ENCODE measurements at regions not wholly inside any gene's neighbourhood (a gene's known extent, or its start where the extent isn't known, plus 50 kb on each side); places are given as distances from the start of the nearest gene placed in this dataset.

DNA sequence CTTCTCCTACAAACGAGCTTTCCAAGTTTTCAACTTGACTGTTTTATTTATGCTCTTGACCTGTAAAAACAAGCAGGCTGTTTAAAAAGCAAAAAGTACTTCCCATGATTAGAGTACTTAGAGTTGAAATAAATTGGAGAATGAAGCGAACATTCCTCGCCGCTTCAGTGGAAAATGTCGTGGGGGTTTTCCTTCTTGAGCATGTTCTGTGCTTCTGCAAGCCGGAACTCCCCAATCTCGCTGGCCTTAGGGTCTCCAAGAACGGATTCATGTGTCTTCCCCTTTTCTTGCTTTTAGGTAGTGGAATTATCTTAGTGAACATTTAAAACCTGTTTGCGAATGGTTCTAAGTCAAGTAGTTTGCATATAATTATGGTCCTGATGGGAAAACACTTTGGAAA, 103.6 kb upstream of the ZNF536 start:
- TF ChIP-seq, protein P1, sequence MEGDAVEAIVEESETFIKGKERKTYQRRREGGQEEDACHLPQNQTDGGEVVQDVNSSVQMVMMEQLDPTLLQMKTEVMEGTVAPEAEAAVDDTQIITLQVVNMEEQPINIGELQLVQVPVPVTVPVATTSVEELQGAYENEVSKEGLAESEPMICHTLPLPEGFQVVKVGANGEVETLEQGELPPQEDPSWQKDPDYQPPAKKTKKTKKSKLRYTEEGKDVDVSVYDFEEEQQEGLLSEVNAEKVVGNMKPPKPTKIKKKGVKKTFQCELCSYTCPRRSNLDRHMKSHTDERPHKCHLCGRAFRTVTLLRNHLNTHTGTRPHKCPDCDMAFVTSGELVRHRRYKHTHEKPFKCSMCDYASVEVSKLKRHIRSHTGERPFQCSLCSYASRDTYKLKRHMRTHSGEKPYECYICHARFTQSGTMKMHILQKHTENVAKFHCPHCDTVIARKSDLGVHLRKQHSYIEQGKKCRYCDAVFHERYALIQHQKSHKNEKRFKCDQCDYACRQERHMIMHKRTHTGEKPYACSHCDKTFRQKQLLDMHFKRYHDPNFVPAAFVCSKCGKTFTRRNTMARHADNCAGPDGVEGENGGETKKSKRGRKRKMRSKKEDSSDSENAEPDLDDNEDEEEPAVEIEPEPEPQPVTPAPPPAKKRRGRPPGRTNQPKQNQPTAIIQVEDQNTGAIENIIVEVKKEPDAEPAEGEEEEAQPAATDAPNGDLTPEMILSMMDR (IDR thresholded peaks at IDR 0.05), result no peak
- intact Hi-C loops (cut with DNase I), result no loop called here
- H3K27me3 ChIP-seq, result no peaks in the 10 kb centered on the region

DNA sequence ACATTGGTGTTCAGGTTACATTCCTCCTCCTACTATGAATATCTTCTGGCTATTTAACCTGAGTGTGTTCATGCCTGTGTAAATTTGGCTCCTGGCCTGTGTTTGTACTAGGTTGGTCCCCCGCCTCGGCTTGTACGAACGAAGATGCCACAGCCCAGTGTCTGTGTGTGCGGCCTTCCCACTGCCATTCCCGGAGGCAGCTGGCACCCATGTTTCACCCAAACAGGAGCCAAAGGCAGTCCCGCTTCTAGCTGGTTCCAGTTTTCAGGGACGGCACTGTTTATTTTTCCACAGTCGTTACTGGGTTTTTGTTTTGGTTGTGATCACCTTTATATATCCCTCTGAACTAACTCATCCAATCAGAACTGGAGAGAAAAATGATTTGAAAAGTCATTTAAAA, 102.5 kb upstream of the ZNF536 start:
- no peaks in the 10 kb centered on the region for H3K4me1 ChIP-seq
- TF ChIP-seq, protein P1 (IDR thresholded peaks at IDR 0.05), result no peak
- no peaks in the 10 kb centered on the region for H3K36me3 ChIP-seq
- intact Hi-C loops (cut with DNase I), result no loop called here
- no peaks in the 10 kb centered on the region for H3K9me3 ChIP-seq
- no peak for DNase-seq
- no peak overlapping the region for H3K4me3 ChIP-seq
- H3K27me3 ChIP-seq, result no peaks in the 10 kb centered on the region
- H3K9ac ChIP-seq (ENCODE audit: low read depth in 2 of 2, low read length in 2 of 2), result no peak overlapping the region
- no peak overlapping the region for H3K27ac ChIP-seq

More for the DNA sequence above, 103.6 kb upstream of the ZNF536 start:
- no peaks in the 10 kb centered on the region for H3K36me3 ChIP-seq
- DNase-seq, result no peak
- H3K4me3 ChIP-seq, result no peak overlapping the region
- no peaks in the 10 kb centered on the region for H3K4me1 ChIP-seq
- no peak overlapping the region for H3K9ac ChIP-seq (ENCODE audit: low read depth in 2 of 2, low read length in 2 of 2)
- H3K9me3 ChIP-seq, result no peaks in the 10 kb centered on the region
- no peak overlapping the region for H3K27ac ChIP-seq

DNA sequence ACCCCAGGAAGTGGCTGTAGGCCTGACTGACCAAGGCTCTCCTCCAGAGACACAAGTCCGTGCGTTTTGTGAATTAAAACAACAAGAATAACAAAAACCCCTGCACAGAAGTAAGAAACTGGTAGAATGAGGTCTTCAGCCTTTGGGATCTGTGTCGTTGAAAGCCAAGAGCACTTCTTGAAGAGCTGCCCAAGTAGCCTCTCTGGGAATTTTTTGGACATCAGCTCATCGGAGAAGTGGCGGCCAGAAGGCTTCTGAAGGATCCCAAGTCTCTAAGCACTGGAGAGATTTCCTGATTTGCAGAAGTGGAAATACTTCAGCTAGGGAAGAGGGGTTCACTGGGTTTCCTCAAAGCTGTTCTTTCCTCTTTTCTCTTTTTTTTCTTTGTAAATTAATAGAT, 100.4 kb upstream of the ZNF536 start:
- H3K4me3 ChIP-seq, result no peak overlapping the region
- H3K9ac ChIP-seq (ENCODE audit: low read depth in 2 of 2, low read length in 2 of 2), result no peak overlapping the region
- TF ChIP-seq, protein P1 (IDR thresholded peaks at IDR 0.05), result no peak
- intact Hi-C loops (cut with DNase I), result no loop called here
- H3K27ac ChIP-seq, result no peak overlapping the region
- H3K4me1 ChIP-seq, result no peaks in the 10 kb centered on the region
- no peaks in the 10 kb centered on the region for H3K27me3 ChIP-seq
- H3K9me3 ChIP-seq, result no peaks in the 10 kb centered on the region
- H3K36me3 ChIP-seq, result no peaks in the 10 kb centered on the region
- no peak for DNase-seq

DNA sequence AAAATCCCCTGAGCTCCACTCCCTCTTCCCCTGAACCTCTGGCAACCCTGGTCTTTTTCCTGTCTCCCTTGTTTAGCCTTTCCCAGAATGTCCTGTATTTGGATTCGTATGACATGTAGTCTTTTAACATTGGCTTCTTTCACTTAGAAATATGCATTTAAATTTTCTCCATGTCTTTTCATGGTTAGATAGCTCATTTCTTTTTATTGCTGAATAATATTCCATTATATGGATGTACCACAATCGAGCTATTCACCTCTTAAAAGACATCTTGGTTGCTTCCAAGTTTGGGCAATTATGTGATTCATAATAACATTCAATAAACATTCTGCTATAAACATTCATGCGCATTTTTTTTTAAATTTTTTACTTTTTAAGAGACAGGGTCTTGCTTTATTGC, 99.6 kb upstream of the ZNF536 start:
- Histone ChIP-seq H3K4me3 (no peak overlapping the region), H3K36me3 (no peaks in the 10 kb centered on the region), H3K4me1 (no peaks in the 10 kb centered on the region), H3K27ac (no peak overlapping the region), H3K9me3 (no peaks in the 10 kb centered on the region), H3K27me3 (no peaks in the 10 kb centered on the region), H3K9ac (ENCODE audit: low read depth in 2 of 2, low read length in 2 of 2) (no peak overlapping the region)
- TF ChIP-seq, protein P1 (IDR thresholded peaks at IDR 0.05), result no peak
- intact Hi-C loops (cut with DNase I), result no loop called here
- no peak for DNase-seq

DNA sequence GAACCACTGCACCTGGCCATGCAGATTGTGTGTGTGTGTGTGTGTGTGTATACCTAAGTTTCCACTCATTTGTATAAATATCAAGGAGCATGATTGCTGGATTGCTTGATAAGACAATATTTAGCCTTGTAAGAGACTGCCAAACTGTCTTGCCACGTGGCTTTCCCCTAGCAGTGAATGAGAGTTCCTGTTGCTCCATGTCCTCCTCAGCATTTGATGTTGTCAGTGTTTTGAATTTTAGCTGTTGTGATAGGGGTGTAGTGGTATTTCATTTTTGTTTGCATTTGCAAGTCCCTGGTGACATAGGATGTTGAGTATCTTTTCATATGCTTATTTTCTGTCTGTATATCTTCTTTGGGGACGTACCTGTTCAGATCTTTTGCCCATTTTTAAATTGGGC, 99.0 kb upstream of the ZNF536 start:
- no peak overlapping the region for H3K4me3 ChIP-seq
- H3K9ac ChIP-seq (ENCODE audit: low read depth in 2 of 2, low read length in 2 of 2), result no peak overlapping the region
- TF ChIP-seq, protein P1 (IDR thresholded peaks at IDR 0.05), result no peak
- H3K36me3 ChIP-seq, result no peaks in the 10 kb centered on the region
- H3K4me1 ChIP-seq, result no peaks in the 10 kb centered on the region
- no peaks in the 10 kb centered on the region for H3K9me3 ChIP-seq
- intact Hi-C loops (cut with DNase I), result no loop called here
- no peaks in the 10 kb centered on the region for H3K27me3 ChIP-seq
- no peak overlapping the region for H3K27ac ChIP-seq
- no peak for DNase-seq

DNA sequence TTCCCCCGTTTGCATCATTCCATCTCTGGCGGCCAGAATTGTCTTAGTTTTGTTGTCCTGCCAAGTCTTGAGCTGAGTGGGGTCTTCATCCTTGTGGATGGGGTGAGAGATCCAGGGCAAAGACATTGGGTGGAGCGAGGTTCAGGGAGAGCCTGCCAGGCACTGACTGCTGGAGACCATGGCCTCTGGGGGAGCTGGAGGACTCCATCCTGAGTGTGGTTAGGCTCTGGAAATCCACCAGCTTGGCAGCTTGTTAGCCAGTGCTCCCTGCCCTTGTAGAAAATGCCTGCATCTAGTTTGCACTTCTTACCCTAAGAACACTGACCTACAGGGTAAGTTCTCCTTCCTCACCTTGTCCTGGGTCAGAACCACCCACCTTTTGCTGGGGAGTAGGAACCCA, 97.2 kb upstream of the ZNF536 start:
- Histone ChIP-seq H3K4me3 (no peak overlapping the region), H3K27me3 (no peaks in the 10 kb centered on the region), H3K9ac (ENCODE audit: low read depth in 2 of 2, low read length in 2 of 2) (no peak overlapping the region), H3K9me3 (no peaks in the 10 kb centered on the region), H3K36me3 (no peaks in the 10 kb centered on the region), H3K4me1 (no peaks in the 10 kb centered on the region), H3K27ac (no peak overlapping the region)
- TF ChIP-seq, protein P1 (IDR thresholded peaks at IDR 0.05), result no peak
- DNase-seq, result no peak
- intact Hi-C loops (cut with DNase I), result no loop called here
